ENCODE measurements at regions not wholly inside any gene's neighbourhood (a gene's known extent, or its start where the extent isn't known, plus 50 kb on each side); places are given as distances from the start of the nearest gene placed in this dataset.

GRCh38 chr4:42329421-42329820 lies 67.9 kb upstream of the SHISA3 start:
- no peak for TF ChIP-seq CTCF (conservative IDR thresholded peaks at IDR 0.05; ENCODE audit: low read depth, low read length)
- no peak for TF ChIP-seq MAFK (IDR thresholded peaks at IDR 0.05; ENCODE audit: low read depth, low read length)
- TF ChIP-seq POLR2A (IDR thresholded peaks at IDR 0.05; ENCODE audit: low read depth, low read length) = no peak
- TF ChIP-seq CHD1 (IDR thresholded peaks at IDR 0.05; ENCODE audit: low read depth, low read length) = no peak
- TF ChIP-seq BHLHE40 (IDR thresholded peaks at IDR 0.05; ENCODE audit: low read depth, low read length) = no peak
- no peak for TF ChIP-seq NFE2L2 (IDR thresholded peaks at IDR 0.05; ENCODE audit: low read depth, low read length)
- no peak for TF ChIP-seq SMC3 (IDR thresholded peaks at IDR 0.05; ENCODE audit: low read depth, low read length)
- no peak for TF ChIP-seq USF2 (IDR thresholded peaks at IDR 0.05; ENCODE audit: low read depth, low read length)
- no peak for TF ChIP-seq ELK1 (IDR thresholded peaks at IDR 0.05; ENCODE audit: borderline replicate concordance, low read depth, low read length)
- TF ChIP-seq RCOR1 (IDR thresholded peaks at IDR 0.05; ENCODE audit: insufficient replicate concordance, low read length) = no peak
- TF ChIP-seq RFX5 (IDR thresholded peaks at IDR 0.05; ENCODE audit: low read depth, low read length) = no peak
- no peak for TF ChIP-seq MAZ (IDR thresholded peaks at IDR 0.05; ENCODE audit: borderline replicate concordance, low read depth, low read length)
- no peak for TF ChIP-seq CEBPB (IDR thresholded peaks at IDR 0.05; ENCODE audit: low read depth, low read length)

Measured in IMR-90 (cell line).